AG10803 (cell line): ENCODE measurements at regions not wholly inside any gene's neighbourhood (a gene's known extent, or its start where the extent isn't known, plus 50 kb on each side); places are given as distances from the start of the nearest gene placed in this dataset.
A peak's percentile ranks its signal among the peaks of the same experiment; 100 is the strongest.

Source experiments
- DNase-seq: peaks from one replicate; pipeline ENCODE4 v3.0.0; 2010; ENCODE audit warnings: low read depth
- H3K4me3 ChIP-seq: 2 replicates; pipeline ENCODE4 v1.5.1; 2011; ENCODE audit warnings: mild to moderate bottlenecking, low read length, control low read depth
- CTCF ChIP-seq: conservative IDR thresholded peaks from 2 replicates; pipeline ENCODE4 v1.5.1; 2011; ENCODE audit warnings: mild to moderate bottlenecking, low read length, control low read depth, inconsistent platforms

GRCh38 chr2:120866483-120867140 lies 130.9 kb downstream of the GLI2 start:
- H3K4me3 ChIP-seq, result peak overlapping the region; percentile 60
- no peak for TF ChIP-seq CTCF
- DNase-seq, result no peak

GRCh38 chr2:120867290-120868241 lies 131.9 kb downstream of the GLI2 start:
- peak overlapping the region; percentile 60 for H3K4me3 ChIP-seq
- peak; percentile 75 for DNase-seq
- no peak for TF ChIP-seq CTCF

- TF ChIP-seq CTCF, result no peak
- peak overlapping the region; percentile 60 for H3K4me3 ChIP-seq
- DNase-seq, result no peak
Observed at GRCh38 chr2:120868366-120868765, 132.7 kb downstream of the GLI2 start.

GRCh38 chr2:120869036-120869729 lies 133.5 kb downstream of the GLI2 start:
- no peak overlapping the region for H3K4me3 ChIP-seq
- TF ChIP-seq CTCF, result no peak
- DNase-seq, result no peak

GRCh38 chr2:120869730-120870466 lies 134.2 kb downstream of the GLI2 start:
- H3K4me3 ChIP-seq, result no peak overlapping the region
- no peak for DNase-seq
- TF ChIP-seq CTCF, result no peak

GRCh38 chr2:120870467-120870788 lies 134.8 kb downstream of the GLI2 start:
- no peak for TF ChIP-seq CTCF
- no peak overlapping the region for H3K4me3 ChIP-seq
- no peak for DNase-seq
